GM15510 (cell line): ENCODE measurements at regions not wholly inside any gene's neighbourhood (a gene's known extent, or its start where the extent isn't known, plus 50 kb on each side); places are given as distances from the start of the nearest gene placed in this dataset.

Experiments used
- POLR2A ChIP-seq: IDR thresholded peaks from 3 replicates; pipeline ENCODE4 v1.6.1; 2011; ENCODE audit warnings: borderline replicate concordance; ENCODE audit not compliant: insufficient read length; ENCODE audit errors: extremely low read depth

- TF ChIP-seq POLR2A = no peak
These were observed 368.9 kb downstream of the RNF144A start for GRCh38 chr2:7286120-7286519.

- TF ChIP-seq POLR2A = no peak
These were observed 371.3 kb downstream of the RNF144A start for GRCh38 chr2:7288484-7288883.

- no peak for TF ChIP-seq POLR2A
These were observed 372.5 kb downstream of the RNF144A start for GRCh38 chr2:7289697-7290096.

DNA sequence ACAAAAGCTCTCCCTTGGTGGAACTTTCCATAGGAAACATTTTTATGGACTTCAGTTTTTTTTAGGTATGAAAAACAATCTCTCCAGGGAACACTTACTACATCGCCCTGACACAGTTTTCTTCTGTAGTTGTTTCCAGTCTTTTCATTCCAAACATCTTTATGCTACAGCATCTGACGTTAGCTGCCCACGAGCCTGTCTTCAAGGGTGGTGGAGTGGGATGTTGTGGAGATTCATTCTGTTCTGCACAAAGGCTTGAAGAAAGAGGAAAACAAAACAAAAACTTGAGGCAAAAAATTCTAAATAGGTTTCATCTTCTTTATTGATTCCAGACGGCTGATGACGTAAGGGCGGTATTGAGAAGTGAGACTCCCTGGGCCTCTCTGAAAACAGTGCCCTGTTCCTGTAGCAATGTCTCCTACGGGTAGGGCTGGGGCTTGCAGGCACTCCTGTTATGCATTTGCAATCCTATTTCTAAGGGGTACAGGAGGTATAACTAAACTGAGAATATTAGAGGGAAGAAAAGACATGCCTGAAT is 375.0 kb downstream of the RNF144A start:
- TF ChIP-seq POLR2A = no peak

GRCh38 chr2:7309582-7309981 is 392.4 kb downstream of the RNF144A start:
- no peak for TF ChIP-seq POLR2A

DNA sequence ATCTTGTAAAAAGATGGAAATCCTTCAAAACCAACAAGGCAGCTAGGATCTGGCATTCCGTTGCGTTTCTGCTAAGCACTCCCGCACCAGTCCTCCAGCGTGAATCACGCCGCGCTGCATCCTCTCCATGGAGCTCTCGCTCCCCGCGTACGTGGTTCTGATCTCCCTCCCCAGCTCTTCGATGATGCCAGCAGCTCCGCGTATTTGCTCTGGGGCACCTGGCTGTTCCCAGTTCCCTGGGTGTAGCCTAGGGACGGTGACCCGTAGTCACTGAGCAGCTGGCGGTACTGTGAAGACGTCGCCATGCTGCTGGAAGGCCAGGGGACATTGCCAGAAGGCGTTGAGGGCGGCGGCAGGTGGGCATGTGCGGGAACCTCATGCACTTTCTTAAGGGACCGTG is 407.5 kb downstream of the RNF144A start:
- TF ChIP-seq POLR2A = no peak

DNA sequence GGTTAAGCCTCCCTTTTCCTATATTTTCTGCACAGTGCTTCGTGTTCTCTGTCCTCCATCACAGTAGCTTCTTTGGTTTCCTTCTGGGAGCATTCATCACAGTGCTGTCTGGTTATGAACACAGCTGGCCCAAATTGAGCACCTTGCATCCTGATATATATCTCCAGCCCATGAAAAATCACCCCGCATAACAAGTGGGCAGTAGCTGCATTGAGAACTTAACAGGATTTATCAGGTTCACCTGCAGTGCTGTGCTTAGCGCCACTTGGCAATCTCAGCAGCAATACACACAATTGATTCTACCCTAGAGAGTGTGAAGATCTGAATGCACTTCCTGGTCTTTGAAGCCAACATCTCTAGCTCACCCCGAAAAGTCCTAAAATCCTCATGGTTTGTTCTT is 408.0 kb downstream of the RNF144A start:
- TF ChIP-seq POLR2A = no peak

GRCh38 chr2:7329465-7329864 is 412.3 kb downstream of the RNF144A start:
- no peak for TF ChIP-seq POLR2A

GRCh38 chr2:7333189-7333765 is 416.1 kb downstream of the RNF144A start:
- no peak for TF ChIP-seq POLR2A

GRCh38 chr2:7333960-7334493 is 416.8 kb downstream of the RNF144A start:
- TF ChIP-seq POLR2A = no peak

- no peak for TF ChIP-seq POLR2A
These were observed 421.7 kb downstream of the RNF144A start for GRCh38 chr2:7338961-7339360.

DNA sequence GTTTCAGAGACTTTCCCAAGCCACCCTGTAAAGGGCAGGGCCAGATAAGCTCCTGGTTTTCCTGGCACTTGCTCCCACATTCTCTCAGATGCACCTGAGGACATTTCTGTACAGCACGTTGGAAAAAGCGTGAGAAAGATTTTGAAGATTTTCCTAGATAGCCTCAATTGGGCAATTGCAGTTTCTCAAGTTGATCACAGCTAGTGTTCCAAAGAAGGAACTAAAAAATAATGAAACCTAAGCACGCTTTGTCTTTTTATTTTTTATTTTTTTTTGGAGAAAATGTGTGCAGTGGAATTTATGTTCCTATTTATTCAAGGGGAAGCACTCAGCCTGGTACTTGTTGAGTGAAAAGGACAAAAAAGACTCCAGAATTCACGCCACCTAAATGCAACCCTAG is 429.1 kb downstream of the RNF144A start:
- TF ChIP-seq POLR2A = no peak

DNA sequence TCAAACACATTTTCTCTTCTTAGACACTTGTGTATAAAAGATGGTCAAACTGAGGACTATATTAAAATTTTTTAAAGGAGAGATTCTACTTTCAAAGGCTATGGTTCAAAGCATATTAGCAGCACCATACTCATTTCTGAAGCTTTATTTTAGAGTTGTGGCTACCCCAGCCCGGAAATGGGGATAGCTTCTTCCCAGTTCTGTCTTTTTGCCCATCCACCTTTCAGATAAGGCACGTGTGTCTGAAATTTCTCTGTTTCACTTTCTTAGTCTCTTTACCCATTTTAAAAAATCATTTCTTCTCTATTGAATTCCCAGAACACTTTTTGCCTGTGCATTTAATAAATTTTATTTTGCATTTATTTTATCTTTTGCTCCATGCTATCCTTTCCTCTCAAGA is 431.5 kb downstream of the RNF144A start:
- no peak for TF ChIP-seq POLR2A

GRCh38 chr2:7352191-7352590 is 435.0 kb downstream of the RNF144A start:
- no peak for TF ChIP-seq POLR2A

- TF ChIP-seq POLR2A = no peak
These were observed 436.4 kb downstream of the RNF144A start for GRCh38 chr2:7353571-7353970.

GRCh38 chr2:7355781-7356180 is 438.6 kb downstream of the RNF144A start:
- TF ChIP-seq POLR2A = no peak
